SK-N-SH treated with all-trans-retinoic acid at 6 μM for 48 hours (cell line): ENCODE measurements at regions not wholly inside any gene's neighbourhood (a gene's known extent, or its start where the extent isn't known, plus 50 kb on each side); places are given as distances from the start of the nearest gene placed in this dataset.

Experiments used
- ATAC-seq: fragments of 200-7000 bp; cut with Tn5 transposase; 3 replicates; pipeline ENCODE4 v1.9.1; 2020; ENCODE audit warnings: mild to moderate bottlenecking, moderate library complexity
- ARNTL ChIP-seq: fragments of 450-650 bp; formaldehyde crosslinking; IDR thresholded peaks from 2 replicates; pipeline ENCODE4 v1.5.0; 2020; ENCODE audit warnings: low read depth, mild to moderate bottlenecking, moderate library complexity, borderline replicate concordance
- BACH2 ChIP-seq: fragments of 250-450 bp; sonication (Bioruptor Pico); IDR thresholded peaks from 2 replicates; pipeline ENCODE4 v1.9.0; 2021; ENCODE audit warnings: mild to moderate bottlenecking, borderline replicate concordance
- CSDC2 ChIP-seq: fragments of 250-450 bp; sonication (Bioruptor Pico); IDR thresholded peaks from 2 replicates; pipeline ENCODE4 v1.5.0; 2020; ENCODE audit warnings: mild to moderate bottlenecking, moderate library complexity
- ESRRG ChIP-seq: fragments of 250-450 bp; sonication (Bioruptor Pico); IDR thresholded peaks from 2 replicates; pipeline ENCODE4 v1.6.1; 2021; ENCODE audit warnings: mild to moderate bottlenecking
- GLIS3 ChIP-seq: fragments of 250-450 bp; sonication (Bioruptor Pico); IDR thresholded peaks from 2 replicates; pipeline ENCODE4 v1.5.0; 2020; ENCODE audit warnings: mild to moderate bottlenecking, moderate library complexity
- ISL1 ChIP-seq: fragments of 250-450 bp; sonication (Bioruptor Pico); IDR thresholded peaks from 2 replicates; pipeline ENCODE4 v2.1.2; 2022; ENCODE audit warnings: mild to moderate bottlenecking, moderate library complexity
- OSR1 ChIP-seq: fragments of 250-450 bp; sonication (Bioruptor Pico); IDR thresholded peaks from 2 replicates; pipeline ENCODE4 v1.8.0; 2022; ENCODE audit warnings: moderate library complexity, mild to moderate bottlenecking, inconsistent platforms
- PATZ1 ChIP-seq: fragments of 250-450 bp; sonication (Bioruptor Pico); IDR thresholded peaks from 2 replicates; pipeline ENCODE4 v1.8.0; 2020; ENCODE audit warnings: mild to moderate bottlenecking, moderate library complexity, borderline replicate concordance
- RARB ChIP-seq: fragments of 250-450 bp; sonication (Bioruptor Pico); IDR thresholded peaks from 2 replicates; pipeline ENCODE4 v1.8.0; 2021; ENCODE audit warnings: mild to moderate bottlenecking, moderate library complexity
- TCF4 ChIP-seq: fragments of 250-450 bp; sonication (Bioruptor Pico); IDR thresholded peaks from 2 replicates; pipeline ENCODE4 v1.8.0; 2021; ENCODE audit warnings: mild to moderate bottlenecking, moderate library complexity, borderline replicate concordance
- TOX ChIP-seq: fragments of 250-450 bp; sonication (Bioruptor Pico); IDR thresholded peaks from 2 replicates; pipeline ENCODE4 v1.8.0; 2021; ENCODE audit warnings: mild to moderate bottlenecking, moderate library complexity, borderline replicate concordance
- TSHZ2 ChIP-seq: fragments of 250-450 bp; sonication (Bioruptor Pico); IDR thresholded peaks from 2 replicates; pipeline ENCODE4 v1.5.0; 2020; ENCODE audit warnings: mild to moderate bottlenecking, moderate library complexity
- ZC3H10 ChIP-seq: fragments of 250-450 bp; sonication (Bioruptor Pico); IDR thresholded peaks from 2 replicates; pipeline ENCODE4 v1.5.1; 2021; ENCODE audit warnings: mild to moderate bottlenecking, moderate library complexity
- ZFP3 ChIP-seq: fragments of 250-450 bp; sonication (Bioruptor Pico); IDR thresholded peaks from 2 replicates; pipeline ENCODE4 v1.5.0; 2020; ENCODE audit warnings: mild to moderate bottlenecking, moderate library complexity
- ZNF565 ChIP-seq: fragments of 450-650 bp; formaldehyde crosslinking; conservative IDR thresholded peaks from 2 replicates; pipeline ENCODE4 v1.5.0; 2020; ENCODE audit warnings: low read depth, mild to moderate bottlenecking, moderate library complexity
- ZNF70 ChIP-seq: fragments of 450-650 bp; formaldehyde crosslinking; IDR thresholded peaks from 2 replicates; pipeline ENCODE4 v1.5.0; 2020; ENCODE audit warnings: mild to moderate bottlenecking, moderate library complexity
- ZNF8 ChIP-seq: fragments of 450-650 bp; formaldehyde crosslinking; IDR thresholded peaks from 2 replicates; pipeline ENCODE4 v1.5.0; 2020; ENCODE audit warnings: mild to moderate bottlenecking, moderate library complexity
- TF ChIP-seq, protein P1 (sequence below): fragments of 250-450 bp; sonication (Bioruptor Pico); IDR thresholded peaks from 2 replicates; pipeline ENCODE4 v1.5.1; 2020; ENCODE audit warnings: low read depth, mild to moderate bottlenecking, moderate library complexity

- ATAC-seq: no peak
- TF ChIP-seq TSHZ2: no peak
- TF ChIP-seq BACH2 (CRISPR knock-in tag): no peak
- TF ChIP-seq PATZ1 (CRISPR knock-in tag): no peak
These were observed 558.9 kb upstream of the PKDCC start for GRCh38 chr2:41488888-41489287.

- ATAC-seq: no peak
- TF ChIP-seq TOX (CRISPR knock-in tag) (no peak), ESRRG (no peak), BACH2 (CRISPR knock-in tag) (no peak), PATZ1 (CRISPR knock-in tag) (no peak), ARNTL (CRISPR knock-in tag) (no peak), ISL1 (CRISPR knock-in tag) (no peak), ZFP3 (no peak), CSDC2 (CRISPR knock-in tag) (no peak), ZNF565 (CRISPR knock-in tag) (no peak), ZC3H10 (CRISPR knock-in tag) (no peak), TSHZ2 (no peak), GLIS3 (CRISPR knock-in tag) (no peak), ZNF8 (CRISPR knock-in tag) (no peak)
These were observed 558.2 kb upstream of the PKDCC start for GRCh38 chr2:41489638-41490037.

GRCh38 chr2:41495050-41495449 lies 552.8 kb upstream of the PKDCC start:
- ATAC-seq: no peak
- no peak for TF ChIP-seq PATZ1 (CRISPR knock-in tag)
- TF ChIP-seq ESRRG: no peak
- TF ChIP-seq ZFP3: no peak
- TF ChIP-seq RARB (CRISPR knock-in tag): no peak
- no peak for TF ChIP-seq BACH2 (CRISPR knock-in tag)
- TF ChIP-seq, protein P1, sequence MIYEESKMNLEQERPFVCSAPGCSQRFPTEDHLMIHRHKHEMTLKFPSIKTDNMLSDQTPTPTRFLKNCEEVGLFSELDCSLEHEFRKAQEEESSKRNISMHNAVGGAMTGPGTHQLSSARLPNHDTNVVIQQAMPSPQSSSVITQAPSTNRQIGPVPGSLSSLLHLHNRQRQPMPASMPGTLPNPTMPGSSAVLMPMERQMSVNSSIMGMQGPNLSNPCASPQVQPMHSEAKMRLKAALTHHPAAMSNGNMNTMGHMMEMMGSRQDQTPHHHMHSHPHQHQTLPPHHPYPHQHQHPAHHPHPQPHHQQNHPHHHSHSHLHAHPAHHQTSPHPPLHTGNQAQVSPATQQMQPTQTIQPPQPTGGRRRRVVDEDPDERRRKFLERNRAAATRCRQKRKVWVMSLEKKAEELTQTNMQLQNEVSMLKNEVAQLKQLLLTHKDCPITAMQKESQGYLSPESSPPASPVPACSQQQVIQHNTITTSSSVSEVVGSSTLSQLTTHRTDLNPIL (CRISPR knock-in tag): no peak
- no peak for TF ChIP-seq OSR1 (CRISPR knock-in tag)
- no peak for TF ChIP-seq ZNF565 (CRISPR knock-in tag)
- TF ChIP-seq ZNF70 (CRISPR knock-in tag): no peak
- no peak for TF ChIP-seq TOX (CRISPR knock-in tag)
- no peak for TF ChIP-seq ZC3H10 (CRISPR knock-in tag)
- no peak for TF ChIP-seq ZNF8 (CRISPR knock-in tag)
- no peak for TF ChIP-seq TCF4 (CRISPR knock-in tag)
